ENCODE measurements at regions not wholly inside any gene's neighbourhood (a gene's known extent, or its start where the extent isn't known, plus 50 kb on each side); places are given as distances from the start of the nearest gene placed in this dataset.

DNA sequence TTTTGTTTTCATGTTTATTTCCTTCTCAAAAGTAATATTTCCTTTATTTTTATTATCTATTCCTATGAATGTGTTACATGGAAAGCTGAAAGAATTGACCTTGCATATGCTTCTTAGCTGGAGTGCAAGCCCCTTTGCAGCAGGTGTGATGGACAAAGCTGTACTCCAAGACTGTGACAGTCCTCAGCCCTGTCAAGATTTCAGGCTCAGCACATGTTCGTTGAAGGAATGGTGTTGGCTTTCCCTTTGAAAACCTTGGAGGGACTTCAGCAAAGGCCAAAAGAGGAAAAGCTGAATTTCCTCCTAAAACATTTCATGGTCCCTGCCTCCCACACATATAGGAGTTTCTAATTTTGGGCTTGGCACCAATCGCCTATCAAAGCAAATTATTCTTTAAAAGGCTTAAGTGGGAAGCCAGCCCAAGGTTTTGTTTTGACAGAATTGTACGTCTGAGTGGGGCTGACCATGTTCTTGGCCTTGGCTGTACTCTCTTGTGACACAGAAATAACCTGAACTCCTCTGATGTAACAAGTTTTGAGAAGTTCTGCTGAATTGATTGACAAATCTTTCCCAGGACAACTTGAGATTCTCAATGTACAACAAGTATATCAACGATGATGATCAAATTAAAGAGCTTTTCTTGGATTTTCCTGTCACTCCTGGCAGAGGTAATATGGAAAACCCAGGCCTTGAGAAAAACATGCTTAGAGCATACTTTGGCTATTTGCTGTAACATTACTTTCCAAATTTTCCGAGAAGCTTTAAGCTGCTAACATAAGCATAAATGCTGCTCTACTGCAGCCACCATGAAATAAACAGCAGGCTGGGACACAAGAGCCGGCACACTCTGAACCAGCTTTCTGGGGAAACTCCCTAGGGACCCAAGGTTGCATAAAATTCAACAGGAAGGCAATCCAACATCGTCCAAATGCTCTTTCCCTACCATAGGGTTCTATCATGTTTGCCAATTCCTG lies 135.7 kb upstream of the ZNF648 start:
- in situ Hi-C loops (cut with MboI; ENCODE audit: low sequenced_read_pairs): no loop called here

DNA sequence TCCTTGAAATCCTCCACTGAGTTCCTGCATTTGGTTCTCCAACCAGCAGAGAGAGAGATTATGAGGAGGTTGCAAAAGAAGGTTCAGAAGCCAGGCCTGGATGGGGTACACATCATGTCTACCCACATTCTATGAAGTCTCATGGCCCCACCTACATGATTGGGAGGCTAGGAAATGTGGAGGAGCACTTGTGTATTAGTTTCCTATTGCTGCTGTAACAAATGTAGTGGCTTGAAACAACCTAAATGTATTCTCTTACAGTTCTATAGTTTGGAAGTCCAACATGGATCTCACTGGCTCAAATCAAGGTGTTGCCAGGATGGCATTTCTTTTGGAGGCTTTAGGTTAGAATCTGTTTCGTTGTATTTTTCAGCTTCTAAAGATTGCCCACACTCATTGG lies 134.2 kb upstream of the ZNF648 start:
- in situ Hi-C loops (cut with MboI; ENCODE audit: low sequenced_read_pairs): no loop called here

DNA sequence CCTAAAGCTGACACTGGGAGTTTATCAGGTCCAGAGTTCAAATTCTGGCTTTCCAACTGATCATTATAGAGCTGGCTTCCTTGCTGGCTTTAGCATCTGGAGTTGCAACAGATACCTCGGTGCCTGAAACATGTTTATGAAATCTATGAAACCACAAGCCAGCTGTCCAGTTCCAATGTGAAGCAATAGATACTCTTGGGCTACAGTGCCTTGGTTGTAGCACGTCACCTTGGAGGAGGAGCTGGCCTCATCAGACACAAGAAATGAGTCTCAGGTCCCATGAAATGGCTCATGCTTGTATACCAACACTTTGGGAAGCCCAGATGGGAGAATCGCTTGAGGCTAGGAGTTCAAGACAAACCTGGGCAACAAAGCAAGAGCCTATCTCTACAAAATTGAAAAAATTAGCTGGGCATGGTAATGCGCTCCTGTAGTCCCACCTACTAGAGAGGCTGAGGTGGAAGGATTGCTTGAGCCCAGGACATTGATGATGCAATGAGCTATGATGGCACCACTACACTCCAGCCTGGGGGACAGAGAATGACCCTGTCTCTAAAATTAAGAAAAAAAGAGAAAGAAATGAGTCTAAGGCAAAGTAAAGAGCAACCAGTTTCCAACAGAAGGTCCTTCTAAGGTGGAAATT lies 132.5 kb upstream of the ZNF648 start:
- in situ Hi-C loops (cut with MboI; ENCODE audit: low sequenced_read_pairs): no loop called here

DNA sequence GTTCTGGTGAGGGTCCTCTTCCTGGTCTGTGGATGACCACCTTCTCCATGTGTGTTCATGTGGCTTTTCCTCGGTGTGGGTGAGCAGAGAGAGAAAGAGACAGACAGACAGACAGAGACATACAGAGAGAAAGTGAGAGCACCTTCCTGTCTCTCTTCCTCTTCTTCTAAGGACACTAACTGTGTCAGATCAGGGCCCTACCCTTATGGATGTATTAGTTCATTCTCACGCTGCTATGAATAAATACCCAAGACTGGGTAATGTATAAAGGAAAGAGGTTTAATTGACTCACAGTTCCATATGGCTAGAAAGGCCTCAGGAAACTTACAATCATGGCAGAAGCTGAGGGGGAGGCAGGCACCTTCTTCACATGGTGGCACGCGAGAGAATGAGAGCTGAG lies 131.5 kb upstream of the ZNF648 start:
- in situ Hi-C loops (cut with MboI; ENCODE audit: low sequenced_read_pairs): no loop called here

DNA sequence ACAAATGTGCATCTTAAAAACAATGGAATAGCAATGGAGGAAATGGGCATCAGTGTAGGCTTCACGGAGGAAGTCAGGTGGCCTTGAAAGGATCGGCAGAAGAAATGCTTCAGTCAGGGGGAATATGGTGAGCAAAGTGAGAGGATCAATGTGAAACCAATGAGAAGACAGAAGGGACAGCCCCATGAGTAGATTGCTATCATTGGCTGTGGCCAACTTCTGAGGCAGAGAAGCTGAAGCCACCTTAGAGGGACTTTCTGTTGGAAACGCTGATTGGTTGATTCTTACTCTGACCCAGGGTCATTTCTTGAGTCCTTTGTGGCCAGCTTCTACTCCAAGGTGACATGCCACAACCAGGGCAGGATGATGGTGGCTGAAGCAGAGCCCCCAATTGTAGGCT lies 130.7 kb upstream of the ZNF648 start:
- in situ Hi-C loops (cut with MboI; ENCODE audit: low sequenced_read_pairs): no loop called here

DNA sequence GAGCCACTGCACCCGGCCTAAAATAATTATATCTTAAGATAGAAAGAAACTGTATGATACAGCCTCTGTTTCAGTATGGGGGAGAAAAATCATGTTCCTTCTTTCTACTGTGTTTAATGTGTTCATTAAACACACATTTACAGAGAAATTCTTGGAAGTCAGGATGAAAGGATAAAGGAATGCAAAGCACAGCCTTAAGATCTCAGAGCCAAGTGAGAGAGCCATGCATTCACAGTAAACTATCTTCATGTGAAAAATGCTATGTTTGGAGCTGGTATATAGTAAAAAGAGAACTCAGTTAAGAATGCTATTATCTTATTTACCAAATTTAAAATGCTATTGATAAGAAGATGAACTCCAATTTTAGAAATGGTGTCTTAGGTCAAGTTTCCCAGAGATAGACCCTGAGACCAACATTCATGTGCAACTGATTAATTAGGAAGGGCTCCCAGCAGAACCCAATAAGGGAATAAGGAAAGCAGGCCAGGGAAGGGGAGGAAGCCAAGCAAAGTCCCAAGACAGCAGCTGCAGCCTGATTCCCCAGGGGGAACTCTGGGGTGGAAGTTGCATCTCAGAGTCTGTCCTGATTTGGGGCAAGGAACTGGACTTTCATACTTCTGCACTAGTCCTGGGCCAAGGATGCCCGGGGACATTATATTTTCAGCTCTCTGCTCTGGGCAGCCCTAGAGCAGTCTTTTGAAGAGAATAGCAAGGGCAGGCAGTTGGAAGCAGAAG lies 130.0 kb upstream of the ZNF648 start:
- in situ Hi-C loops (cut with MboI; ENCODE audit: low sequenced_read_pairs): no loop called here

DNA sequence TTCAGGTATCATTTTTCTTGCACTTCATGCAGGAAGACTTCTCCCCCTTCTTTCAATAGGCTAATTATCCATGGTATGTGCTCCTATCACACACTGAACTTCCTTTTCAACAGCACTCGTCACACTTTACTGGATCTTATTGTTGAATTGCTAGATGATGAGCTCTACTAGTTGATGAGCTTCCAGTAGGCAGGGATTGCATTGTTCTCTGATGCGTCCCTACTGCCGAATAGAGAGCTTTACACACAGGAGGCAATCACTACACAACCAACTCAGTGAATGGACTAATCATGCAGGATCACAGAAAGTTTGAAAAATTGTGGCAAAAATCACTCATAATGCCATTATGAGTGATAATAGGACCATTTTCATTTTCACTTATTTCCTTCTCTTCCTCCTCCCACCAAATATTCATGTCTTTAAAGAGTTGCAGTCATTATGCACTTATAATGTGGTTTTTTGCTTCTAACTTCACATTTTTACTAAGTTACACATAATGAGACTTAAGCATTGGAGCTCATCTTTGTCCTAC lies 128.1 kb upstream of the ZNF648 start:
- in situ Hi-C loops (cut with MboI; ENCODE audit: low sequenced_read_pairs): no loop called here

DNA sequence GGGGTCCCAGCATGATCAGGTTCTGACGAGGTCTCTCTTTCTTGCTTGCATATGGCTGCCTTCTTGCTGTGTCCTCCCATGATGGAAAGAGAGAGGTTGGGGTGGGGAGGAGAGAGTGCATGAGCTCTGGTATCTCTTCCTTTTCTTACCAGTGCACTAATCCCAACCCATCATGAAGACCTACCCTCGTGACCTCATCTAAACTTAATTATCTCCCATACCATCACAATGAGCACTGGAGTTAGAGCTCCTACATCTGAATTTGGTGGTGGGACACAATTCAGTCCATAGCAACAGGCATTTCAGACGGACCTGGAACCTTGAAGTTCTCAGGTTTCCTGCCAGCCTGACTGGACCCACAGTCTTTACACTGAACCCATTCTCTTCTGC lies 125.2 kb upstream of the ZNF648 start:
- in situ Hi-C loops (cut with MboI; ENCODE audit: low sequenced_read_pairs): no loop called here

DNA sequence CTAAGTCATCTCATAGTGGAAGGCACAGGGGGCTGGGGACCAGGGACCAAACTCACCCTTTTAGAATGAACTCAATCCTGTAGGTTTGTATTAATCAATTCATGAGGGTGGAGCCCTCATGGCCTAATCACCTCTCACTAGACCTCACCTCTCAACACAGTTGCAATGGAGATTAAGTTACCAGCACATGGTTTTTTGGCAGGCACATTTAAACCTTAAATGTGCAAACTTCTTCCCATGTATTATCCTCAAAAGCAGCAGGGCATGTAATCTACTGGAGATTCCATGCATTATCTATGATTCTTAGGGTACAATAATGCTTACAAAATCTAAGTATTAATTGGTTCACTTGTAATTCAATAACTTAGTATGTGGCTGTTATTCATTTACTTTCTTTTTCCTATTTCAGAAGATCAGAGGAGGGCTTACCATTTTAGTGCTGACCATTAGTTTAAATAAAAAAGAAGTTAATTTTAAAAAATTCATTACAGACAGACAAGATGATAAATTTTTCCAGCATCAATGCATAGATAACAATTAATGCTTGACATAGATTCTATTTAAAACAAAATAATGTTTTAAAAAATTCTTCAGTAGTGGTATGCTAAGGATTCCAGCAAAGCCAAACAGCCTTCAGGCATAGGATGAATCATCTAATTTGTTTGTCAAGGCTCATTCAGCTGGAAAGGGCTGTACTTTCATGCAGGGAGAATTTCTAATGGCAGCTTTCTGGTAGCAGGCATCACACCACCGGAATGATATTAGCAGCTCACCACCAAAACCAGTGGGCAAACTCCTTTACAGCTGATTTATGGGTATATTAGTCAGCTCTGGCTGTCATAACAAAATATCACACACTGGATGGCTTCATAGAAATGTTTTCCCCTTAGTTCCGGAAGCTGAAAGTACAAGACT lies 124.6 kb upstream of the ZNF648 start:
- in situ Hi-C loops (cut with MboI; ENCODE audit: low sequenced_read_pairs): no loop called here

DNA sequence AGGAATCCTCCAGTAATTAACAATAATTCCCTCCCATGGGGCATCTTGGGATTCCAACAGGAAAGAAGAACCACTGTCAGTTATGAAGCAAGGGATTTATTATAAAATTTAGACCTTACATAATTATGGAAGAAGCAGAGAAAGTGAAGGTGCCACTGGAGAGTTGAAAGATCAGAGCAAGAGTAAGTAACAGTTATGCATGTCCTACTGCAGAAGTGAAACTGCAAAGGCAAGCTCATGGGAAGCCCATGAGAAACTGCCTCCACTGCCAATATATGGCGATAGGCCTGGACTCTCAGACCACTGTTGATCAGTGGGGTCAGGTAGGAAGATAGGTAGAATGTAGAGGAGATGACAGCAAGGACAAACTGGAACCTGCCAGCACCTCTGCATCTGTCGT lies 123.6 kb upstream of the ZNF648 start:
- in situ Hi-C loops (cut with MboI; ENCODE audit: low sequenced_read_pairs): no loop called here

DNA sequence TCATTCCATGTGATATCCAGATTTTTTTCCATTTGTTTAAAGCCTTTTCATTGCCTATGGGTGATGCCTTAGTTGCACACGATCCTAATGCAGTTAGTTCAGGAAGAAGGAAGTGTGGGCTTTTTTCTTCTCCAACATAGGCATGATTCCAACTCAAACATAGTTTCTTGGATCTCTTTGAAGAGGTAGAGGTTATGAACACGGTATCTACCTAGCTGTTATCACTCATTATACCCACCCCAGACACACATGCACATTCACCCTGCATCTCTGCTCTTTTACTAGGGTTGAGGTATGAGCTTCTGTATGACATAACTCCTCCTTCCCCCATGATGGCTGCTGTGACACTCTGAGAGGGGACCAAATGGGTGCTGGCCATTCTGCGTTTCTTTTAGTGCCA lies 122.1 kb upstream of the ZNF648 start:
- in situ Hi-C loops (cut with MboI; ENCODE audit: low sequenced_read_pairs): no loop called here

DNA sequence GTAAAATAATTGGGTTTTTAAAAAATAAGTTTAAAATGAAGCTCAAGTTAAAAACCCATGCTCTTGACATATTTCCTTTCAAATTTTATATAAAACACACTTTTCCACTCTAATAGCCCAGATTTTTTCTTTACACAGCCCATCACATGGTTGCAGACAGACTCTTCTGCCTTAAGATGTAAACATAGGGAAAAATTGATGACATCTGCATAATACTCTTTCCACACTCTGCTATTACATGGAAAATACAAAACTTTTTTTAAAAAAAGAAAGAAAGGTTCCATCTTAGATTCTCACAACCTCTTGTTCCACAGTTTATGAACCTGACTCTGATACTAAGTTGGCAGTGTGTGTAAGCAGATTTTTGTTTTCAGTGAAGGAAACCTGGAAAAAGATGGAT lies 120.8 kb upstream of the ZNF648 start:
- in situ Hi-C loops (cut with MboI; ENCODE audit: low sequenced_read_pairs): no loop called here

DNA sequence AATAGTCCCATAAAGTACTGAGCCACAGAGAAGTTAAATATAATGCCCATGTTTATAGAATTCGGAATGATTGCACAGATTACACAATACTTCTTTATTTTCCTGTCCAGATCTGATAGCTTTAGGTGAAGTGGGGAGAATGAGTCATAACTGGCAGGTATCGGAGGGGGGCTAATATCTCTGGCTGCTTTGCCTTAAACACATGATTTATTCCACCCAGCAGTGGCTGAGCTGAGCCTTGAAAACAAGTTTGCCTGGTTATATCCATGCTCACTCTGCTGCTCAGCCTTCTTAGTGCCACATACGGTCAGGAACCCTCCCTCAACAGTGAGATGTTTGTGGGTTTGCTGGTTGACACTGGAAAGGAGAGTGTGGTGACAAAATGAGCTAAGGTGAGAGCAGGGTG lies 119.7 kb upstream of the ZNF648 start:
- in situ Hi-C loops (cut with MboI; ENCODE audit: low sequenced_read_pairs): no loop called here

DNA sequence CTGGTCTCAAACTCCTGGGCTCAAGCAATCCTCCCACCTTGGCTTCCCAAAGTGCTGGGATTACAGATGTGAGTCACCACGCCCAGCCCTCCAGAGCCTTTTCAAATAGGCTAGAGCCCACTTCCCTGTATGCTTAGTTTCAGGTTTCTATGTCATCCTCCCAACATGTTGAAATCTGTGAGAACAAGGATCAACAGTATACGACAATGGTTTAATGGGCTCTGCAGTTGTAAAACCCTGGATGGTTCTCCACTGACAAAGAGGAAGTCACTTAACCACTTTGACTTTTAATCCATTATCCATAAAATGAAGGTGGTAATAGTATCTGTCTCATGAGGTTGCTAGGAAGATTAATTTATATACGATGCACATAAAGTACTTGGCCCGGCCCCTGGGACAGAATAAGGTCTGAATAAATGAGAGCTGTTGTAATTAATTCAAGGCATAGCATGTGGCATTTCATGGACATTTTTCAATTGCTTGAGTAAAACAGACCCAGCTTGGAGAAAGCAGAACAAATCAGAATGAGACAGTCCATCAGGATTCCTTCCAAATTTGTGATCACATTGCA lies 113.9 kb upstream of the ZNF648 start:
- in situ Hi-C loops (cut with MboI; ENCODE audit: low sequenced_read_pairs): no loop called here

DNA sequence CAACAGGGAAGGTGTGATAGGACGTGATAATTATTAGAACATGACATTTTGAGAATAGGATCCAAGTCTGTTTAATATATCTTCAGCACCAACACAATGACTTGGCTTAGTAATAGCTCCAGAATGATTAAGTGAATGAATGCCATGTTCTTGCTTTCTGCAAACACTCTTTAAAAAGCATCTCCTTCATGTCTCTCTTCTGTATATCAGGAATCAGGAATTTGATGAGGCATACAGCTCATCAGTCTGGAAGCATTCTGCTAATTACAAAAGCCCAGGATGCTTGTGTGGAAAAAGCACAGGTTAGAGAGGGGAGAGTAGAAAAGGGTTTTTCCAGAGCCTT lies 113.0 kb upstream of the ZNF648 start:
- in situ Hi-C loops (cut with MboI; ENCODE audit: low sequenced_read_pairs): no loop called here

DNA sequence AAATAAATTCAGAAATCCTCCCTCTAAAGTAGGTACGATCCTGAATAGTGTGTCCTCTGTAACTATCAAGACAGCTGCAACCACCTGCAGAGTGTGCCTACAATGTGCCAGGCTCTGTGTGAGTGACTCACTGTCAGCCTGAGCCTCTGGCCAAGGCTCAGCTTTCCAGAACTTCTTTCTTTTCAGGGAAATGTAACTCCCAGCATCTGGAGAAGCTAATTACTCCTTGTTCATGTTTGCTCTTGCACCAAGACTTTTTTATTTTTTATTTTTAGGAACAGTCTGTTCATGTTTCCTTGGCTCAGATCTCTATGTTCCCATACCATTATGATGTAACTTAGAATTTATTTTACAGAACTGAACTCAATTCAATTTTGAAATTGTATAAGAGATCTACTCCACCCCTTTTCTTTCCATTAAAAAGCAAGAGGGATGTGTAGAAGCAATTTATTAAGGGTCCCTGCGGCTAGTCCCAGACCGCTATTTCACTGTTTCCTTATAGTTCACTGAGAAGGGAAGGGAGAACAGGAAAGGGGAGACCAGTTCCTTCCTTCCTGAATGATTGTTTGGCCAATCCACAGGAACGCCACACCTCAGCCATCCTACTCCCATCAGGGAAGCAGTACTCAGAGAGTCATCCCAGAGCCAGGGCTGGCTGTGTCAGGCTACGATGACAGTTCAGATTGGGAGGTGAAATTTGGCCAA lies 112.4 kb upstream of the ZNF648 start:
- in situ Hi-C loops (cut with MboI; ENCODE audit: low sequenced_read_pairs): no loop called here

DNA sequence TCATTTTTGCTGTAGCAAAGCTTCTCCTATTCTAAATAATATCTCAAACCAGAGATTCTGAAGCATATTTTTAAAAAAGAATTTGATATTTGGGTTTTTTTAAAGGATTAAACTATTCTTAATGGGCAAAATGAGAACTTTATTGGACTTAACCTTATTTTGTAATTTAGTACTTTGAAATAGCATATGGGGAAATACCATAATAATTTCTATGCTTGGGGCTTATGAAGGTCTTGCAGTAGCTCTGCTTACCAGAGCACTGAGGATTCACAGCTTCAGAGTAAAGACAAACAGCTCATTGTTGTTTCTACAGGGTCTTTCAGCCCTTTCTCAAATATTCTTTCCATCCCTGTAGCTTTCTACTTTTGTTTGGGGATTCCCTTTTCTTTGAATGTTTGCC lies 111.2 kb upstream of the ZNF648 start:
- in situ Hi-C loops (cut with MboI; ENCODE audit: low sequenced_read_pairs): no loop called here

DNA sequence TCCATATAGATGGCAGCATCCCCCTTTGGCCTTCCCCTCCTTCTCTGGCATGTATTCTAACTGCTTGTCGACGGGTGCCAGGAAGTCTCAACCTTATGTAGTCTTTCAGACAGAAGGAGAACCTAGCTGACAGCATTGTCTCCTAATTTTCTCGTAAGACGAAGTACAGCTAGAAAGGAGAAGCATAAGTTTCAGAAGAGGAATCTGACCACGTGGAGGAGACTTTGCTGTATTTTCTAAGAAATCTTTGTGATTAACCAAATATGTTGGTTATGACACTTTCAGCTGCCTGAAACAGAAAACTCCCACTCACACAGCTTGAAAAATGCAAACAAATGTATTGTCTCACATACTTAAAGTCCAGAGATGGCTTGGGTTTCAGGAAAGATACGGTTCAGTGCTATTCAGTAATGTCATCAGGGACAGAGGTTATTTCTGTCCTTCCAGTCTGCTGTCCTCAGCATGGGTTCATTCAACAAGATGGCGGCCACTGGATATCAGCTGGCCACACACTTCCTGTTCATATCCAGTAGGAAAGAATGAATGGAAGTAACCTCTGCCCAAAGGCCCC lies 109.5 kb upstream of the ZNF648 start:
- in situ Hi-C loops (cut with MboI; ENCODE audit: low sequenced_read_pairs): no loop called here

DNA sequence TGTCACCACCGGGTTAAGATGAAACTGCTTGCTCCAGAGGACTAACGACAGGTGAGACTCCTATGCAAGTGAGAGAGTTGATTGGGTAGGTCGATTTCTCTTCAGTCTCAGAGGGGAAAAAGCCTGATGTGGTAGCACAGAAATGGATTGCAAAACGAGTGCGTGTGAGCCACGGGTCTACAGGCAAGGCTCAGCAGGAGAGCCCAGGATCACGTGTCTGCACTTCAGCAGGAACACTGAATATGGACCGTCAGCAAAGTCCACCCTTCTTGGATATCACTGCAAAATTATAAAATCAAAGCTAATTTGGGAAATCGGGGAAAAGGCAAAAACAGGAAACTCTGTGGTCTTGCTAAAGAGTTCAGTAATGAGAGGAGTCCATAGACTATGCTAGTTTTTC lies 107.7 kb upstream of the ZNF648 start:
- in situ Hi-C loops (cut with MboI; ENCODE audit: low sequenced_read_pairs): no loop called here
